Astrocyte of the cerebellum (primary cell): ENCODE measurements at regions not wholly inside any gene's neighbourhood (a gene's known extent, or its start where the extent isn't known, plus 50 kb on each side); places are given as distances from the start of the nearest gene placed in this dataset.

Experiments used
- DNase-seq: peaks from one replicate; pipeline ENCODE4 v3.0.0-alpha.2; 2011; ENCODE audit warnings: low read depth
- H3K4me3 ChIP-seq: 2 replicates; pipeline ENCODE4 v1.5.1; 2011; ENCODE audit warnings: mild to moderate bottlenecking, low read depth, low read length, moderate library complexity
- CTCF ChIP-seq: IDR thresholded peaks from 2 replicates; pipeline ENCODE4 v1.5.1; 2012; ENCODE audit warnings: low read length, low read depth, moderate library complexity, mild to moderate bottlenecking; ENCODE audit errors: missing control alignments
- in situ Hi-C: cut with HindIII; loops from 2 replicates; pipeline ENCODE4 v1.10.0; 2017; ENCODE audit warnings: low sequenced_read_pairs

GRCh38 chr6:164404812-164405488, 904.5 kb downstream of the C6orf118 start:
- no peak for DNase-seq
- H3K4me3 ChIP-seq, result no peak overlapping the region
- in situ Hi-C loops, result no loop called here
- TF ChIP-seq CTCF, result no peak

GRCh38 chr6:164401871-164402270, 907.5 kb downstream of the C6orf118 start:
- DNase-seq, result no peak
- no peak overlapping the region for H3K4me3 ChIP-seq
- no peak for TF ChIP-seq CTCF
- in situ Hi-C loops, result no loop called here

- in situ Hi-C loops, result no loop called here
- H3K4me3 ChIP-seq, result no peak overlapping the region
- TF ChIP-seq CTCF, result no peak
- no peak for DNase-seq
These were observed 910.8 kb downstream of the C6orf118 start for GRCh38 chr6:164398647-164399046.

- TF ChIP-seq CTCF, result no peak
- in situ Hi-C loops, result no loop called here
- H3K4me3 ChIP-seq, result peak overlapping the region; percentile 0
- peak; percentile 3 for DNase-seq
These were observed 913.0 kb downstream of the C6orf118 start for GRCh38 chr6:164396071-164397047.

- H3K4me3 ChIP-seq, result no peak overlapping the region
- in situ Hi-C loops, result loop anchor here (5.0 kb wide), 1 partner anchor 62 kb away; no protein-coding TSS in a partner anchor
- TF ChIP-seq CTCF, result no peak
- no peak for DNase-seq
These were observed 929.6 kb downstream of the C6orf118 start for GRCh38 chr6:164379795-164380194.

GRCh38 chr6:164378330-164378729, 931.1 kb downstream of the C6orf118 start:
- TF ChIP-seq CTCF, result no peak
- in situ Hi-C loops, result loop anchor here (5.0 kb wide), 1 partner anchor 61 kb away; no protein-coding TSS in a partner anchor

More at GRCh38 chr6:164378330-164378729, 931.1 kb downstream of the C6orf118 start:
- H3K4me3 ChIP-seq, result no peak overlapping the region
- no peak for DNase-seq
